Endothelial cell of umbilical vein (primary cell): ENCODE measurements at regions not wholly inside any gene's neighbourhood (a gene's known extent, or its start where the extent isn't known, plus 50 kb on each side); places are given as distances from the start of the nearest gene placed in this dataset.

Experiments
- CTCF ChIP-seq, 2 donors: IDR thresholded peaks; 1 replicate in 1 of 2; 2 replicates in 1 of 2; pipeline ENCODE4 v1.5.1; 2011; ENCODE audit warnings: low read length in 2 of 2, mild to moderate bottlenecking in 2 of 2, moderate library complexity in 2 of 2, control low read depth in 1 of 2, inconsistent platforms in 1 of 2, low read depth in 1 of 2; ENCODE audit not compliant: insufficient read depth in 1 of 2; ENCODE audit errors: extremely low read depth in 1 of 2
- EZH2 ChIP-seq: IDR thresholded peaks from 2 replicates; pipeline ENCODE4 v1.6.1; 2012; ENCODE audit warnings: borderline replicate concordance, low read depth, mild to moderate bottlenecking, moderate library complexity, low read length, inconsistent platforms; ENCODE audit not compliant: severe bottlenecking
- GATA2 ChIP-seq: IDR thresholded peaks from 2 replicates; pipeline ENCODE4 v1.7.0; 2011; ENCODE audit warnings: low read depth, mild to moderate bottlenecking, moderate library complexity, mixed read lengths, low read length; ENCODE audit not compliant: insufficient read length, insufficient read depth
- JUN ChIP-seq: IDR thresholded peaks from 2 replicates; pipeline ENCODE4 v1.6.1; 2011; ENCODE audit warnings: borderline replicate concordance, low read depth; ENCODE audit not compliant: insufficient read length, insufficient read depth
- MAX ChIP-seq: IDR thresholded peaks from 2 replicates; pipeline ENCODE4 v1.6.1; 2011; ENCODE audit not compliant: insufficient read depth, insufficient read length
- POLR2A ChIP-seq: IDR thresholded peaks from 2 replicates; pipeline ENCODE4 v1.6.1; 2012; ENCODE audit warnings: low read depth, mild to moderate bottlenecking, control low read depth, low read length
- POLR2AphosphoS5 ChIP-seq: IDR thresholded peaks from 2 replicates; pipeline ENCODE4 v1.6.1; 2012; ENCODE audit warnings: low read depth, mild to moderate bottlenecking, control low read depth, low read length, moderate library complexity; ENCODE audit not compliant: insufficient read depth

GRCh38 chr2:121905201-121905600, 149.8 kb downstream of the TSN start:
- TF ChIP-seq GATA2: no peak
- TF ChIP-seq CTCF (IDR thresholded peaks at IDR 0.05; ENCODE audit: extremely low read depth in 1 of 2, insufficient read depth in 1 of 2, low read depth in 1 of 2, low read length in 2 of 2): no peak
- TF ChIP-seq EZH2: no peak
- no peak for TF ChIP-seq POLR2AphosphoS5
- no peak for TF ChIP-seq JUN
- no peak for TF ChIP-seq MAX
- TF ChIP-seq POLR2A: no peak
